ENCODE measurements at regions not wholly inside any gene's neighbourhood (a gene's known extent, or its start where the extent isn't known, plus 50 kb on each side); places are given as distances from the start of the nearest gene placed in this dataset.

DNA sequence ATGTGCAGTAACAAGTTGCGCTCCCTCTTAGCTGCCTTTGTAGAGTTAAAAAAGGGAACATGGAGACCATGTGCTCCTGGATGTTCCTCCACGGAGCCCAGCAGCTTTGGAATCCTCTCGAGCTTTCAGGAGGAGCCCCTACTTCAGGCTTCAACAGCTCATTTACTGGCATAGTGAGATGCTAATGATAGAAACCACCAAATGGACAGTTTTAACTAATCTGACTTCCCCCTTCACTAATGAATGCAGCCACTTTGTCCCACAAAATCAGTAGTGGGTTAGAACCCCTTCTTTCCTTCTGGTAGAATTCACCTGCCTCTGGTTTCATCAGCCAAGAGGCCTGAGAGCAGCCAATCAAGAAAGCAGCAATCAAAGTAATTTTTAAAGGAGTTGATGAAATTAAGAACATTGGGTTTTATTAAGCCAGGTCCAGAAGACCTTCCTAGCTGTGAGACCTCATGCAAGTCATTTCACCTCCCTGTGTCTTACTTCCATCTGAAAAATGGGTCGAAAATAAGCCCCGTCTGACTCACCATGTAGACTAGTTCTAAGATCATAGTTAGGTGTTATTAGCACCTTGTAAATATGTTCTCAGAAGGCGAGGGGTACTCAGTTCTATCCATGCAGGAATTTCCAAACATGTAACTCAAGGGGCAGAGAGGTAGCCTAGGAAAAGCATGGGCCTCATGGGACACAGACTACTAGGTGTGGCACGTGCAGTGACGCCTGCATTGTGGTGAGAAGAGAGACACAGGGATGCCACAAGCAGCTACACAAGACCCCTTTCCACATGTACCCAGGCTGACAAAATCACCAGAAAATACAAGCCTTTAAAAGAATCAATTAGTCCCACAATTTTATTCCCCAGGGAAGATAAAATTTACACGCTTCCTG lies 179.7 kb upstream of the LPP start:
- DNase-seq (ENCODE audit: low read depth) = no peak

DNA sequence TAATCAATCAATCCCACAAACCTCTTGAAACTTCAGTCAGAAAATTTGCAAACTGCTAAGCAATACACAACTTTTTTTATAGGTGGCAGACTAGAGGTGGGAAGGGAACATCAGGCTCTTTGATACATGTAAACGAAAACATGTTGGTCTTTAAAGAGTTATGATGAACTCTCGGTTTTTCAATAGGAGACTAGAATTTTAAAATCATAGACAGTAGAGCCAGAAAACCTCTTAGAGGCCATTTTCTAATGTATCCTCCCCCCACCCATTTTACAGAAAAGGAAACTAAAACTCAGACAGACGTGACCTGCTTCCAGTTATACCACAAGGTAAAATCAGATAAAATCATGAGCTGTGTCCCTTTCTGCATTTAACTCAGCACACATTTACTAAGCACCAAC lies 179.1 kb upstream of the LPP start:
- DNase-seq (ENCODE audit: low read depth) = no peak

- DNase-seq (ENCODE audit: low read depth) = no peak
Observed at GRCh38 chr3:187975561-187976364, 178.2 kb upstream of the LPP start.

DNA sequence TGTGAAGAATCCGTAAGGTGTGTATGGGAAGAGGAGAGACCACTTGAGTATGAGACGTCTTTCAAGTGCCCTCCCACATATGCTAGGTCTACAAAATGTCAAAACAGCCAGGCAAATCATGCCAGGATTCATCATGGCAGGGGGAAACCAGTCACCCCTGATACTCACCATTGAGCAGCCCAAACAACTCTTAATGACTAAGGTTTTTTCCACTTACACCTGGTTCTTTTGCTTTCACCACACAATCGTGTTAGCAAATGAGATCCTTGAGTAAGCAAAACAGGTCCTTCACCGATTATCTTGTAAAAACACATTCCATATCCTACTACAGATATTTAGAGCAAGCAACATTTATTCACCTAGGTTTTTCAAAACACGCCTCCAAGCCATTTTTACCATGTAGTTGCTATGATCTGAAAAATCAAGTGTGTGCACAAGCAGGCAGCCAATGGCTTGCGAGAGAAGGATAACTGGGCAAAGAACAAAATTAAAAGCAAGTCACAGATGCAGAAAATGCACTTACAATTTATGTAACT lies 177.5 kb upstream of the LPP start:
- no peak for DNase-seq (ENCODE audit: low read depth)

DNA sequence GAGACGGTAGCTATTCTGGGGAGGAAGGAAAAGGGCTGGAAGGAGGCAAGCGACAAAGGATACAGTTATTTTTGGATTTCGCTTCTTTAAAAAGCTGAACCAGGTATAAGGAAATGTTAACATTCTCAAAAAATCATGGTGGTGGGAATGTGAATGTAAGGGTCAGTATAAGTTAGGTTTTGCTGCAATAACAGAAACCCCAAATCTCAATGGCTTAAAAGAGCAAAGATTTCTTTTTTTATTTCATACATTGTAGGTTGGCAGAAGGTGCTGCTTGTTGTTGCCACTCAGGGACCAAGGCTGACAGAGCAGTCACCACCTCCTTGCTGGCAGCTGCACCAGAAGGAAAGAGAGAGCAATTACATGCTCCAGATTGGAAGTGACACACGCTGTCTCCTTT lies 176.3 kb upstream of the LPP start:
- no peak for DNase-seq (ENCODE audit: low read depth)

DNA sequence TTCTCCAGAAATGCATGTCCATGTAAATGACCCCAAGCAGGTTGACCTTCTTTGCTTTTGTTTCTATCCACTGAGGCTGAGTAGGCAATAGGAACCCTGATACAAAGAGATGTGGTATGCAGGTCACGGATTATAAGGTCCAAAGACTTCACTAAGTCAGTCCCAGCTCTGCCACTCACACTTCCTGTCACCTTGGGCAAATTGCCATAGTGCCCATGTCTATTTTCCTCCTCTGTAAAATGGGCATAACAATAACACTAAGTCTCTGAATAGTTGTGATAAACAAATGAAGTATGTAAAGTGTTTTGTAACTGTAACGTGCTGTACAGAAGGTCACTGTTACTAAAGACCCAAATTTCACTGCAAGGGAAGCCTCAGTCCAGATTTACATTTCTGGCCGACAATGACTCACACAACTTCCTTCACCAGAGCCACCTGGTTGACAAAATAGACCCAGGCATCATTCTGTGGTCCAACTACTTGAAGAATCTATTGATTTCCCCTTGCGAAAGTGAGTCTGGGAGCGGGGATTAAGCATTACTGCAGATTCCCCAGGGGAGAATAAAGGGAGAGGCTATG lies 175.4 kb upstream of the LPP start:
- no peak for DNase-seq (ENCODE audit: low read depth)

GRCh38 chr3:187979564-187979963 lies 174.4 kb upstream of the LPP start:
- no peak for DNase-seq (ENCODE audit: low read depth)

GRCh38 chr3:187980861-187981260 lies 173.1 kb upstream of the LPP start:
- DNase-seq (ENCODE audit: low read depth) = no peak

GRCh38 chr3:187982142-187982541 lies 171.8 kb upstream of the LPP start:
- DNase-seq (ENCODE audit: low read depth) = no peak

GRCh38 chr3:187983484-187984124 lies 170.4 kb upstream of the LPP start:
- DNase-seq (ENCODE audit: low read depth) = no peak

- no peak for DNase-seq (ENCODE audit: low read depth)
Observed at GRCh38 chr3:187985647-187986046, 168.3 kb upstream of the LPP start.

DNA sequence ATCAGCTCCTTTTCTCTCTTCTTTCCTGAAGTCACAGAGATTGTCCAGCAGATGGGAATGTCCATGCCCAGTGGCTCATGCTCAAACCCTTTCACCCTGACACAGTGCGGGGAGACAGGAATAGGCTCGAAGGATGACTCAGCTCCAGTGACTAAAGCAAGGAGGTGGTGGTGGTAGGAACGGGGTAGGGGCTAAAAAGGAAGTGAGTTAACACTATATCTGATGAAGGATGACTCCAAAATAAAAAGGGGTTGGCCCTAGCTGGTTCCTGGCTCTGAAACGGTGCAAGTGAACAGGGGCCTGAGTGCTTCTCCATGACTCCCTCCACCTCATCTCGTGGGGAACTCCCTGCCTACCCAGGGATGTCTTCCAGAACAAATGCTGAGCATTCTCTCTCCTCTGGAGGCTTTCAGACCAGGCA lies 167.4 kb upstream of the LPP start:
- DNase-seq (ENCODE audit: low read depth) = peak; percentile 64

DNA sequence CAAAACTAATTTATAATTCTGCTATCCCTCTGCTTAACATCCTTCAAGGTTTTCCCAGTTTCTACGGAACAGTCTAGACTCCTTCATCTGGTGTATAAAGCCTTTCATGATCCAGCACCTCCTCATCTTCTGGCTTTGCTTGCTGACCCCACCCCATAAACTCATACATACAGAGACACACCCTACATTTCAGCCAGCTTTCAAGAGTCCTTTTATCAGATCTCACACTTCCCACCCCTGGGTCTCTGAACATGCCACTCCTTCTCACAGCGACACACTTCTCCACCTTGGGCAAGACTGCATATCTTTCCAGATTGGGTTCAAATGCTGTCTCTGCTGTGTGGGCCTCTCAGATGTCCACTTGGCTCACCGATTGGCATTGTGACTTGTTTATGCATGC lies 166.8 kb upstream of the LPP start:
- no peak for DNase-seq (ENCODE audit: low read depth)

GRCh38 chr3:187987924-187988323 lies 166.0 kb upstream of the LPP start:
- no peak for DNase-seq (ENCODE audit: low read depth)

DNA sequence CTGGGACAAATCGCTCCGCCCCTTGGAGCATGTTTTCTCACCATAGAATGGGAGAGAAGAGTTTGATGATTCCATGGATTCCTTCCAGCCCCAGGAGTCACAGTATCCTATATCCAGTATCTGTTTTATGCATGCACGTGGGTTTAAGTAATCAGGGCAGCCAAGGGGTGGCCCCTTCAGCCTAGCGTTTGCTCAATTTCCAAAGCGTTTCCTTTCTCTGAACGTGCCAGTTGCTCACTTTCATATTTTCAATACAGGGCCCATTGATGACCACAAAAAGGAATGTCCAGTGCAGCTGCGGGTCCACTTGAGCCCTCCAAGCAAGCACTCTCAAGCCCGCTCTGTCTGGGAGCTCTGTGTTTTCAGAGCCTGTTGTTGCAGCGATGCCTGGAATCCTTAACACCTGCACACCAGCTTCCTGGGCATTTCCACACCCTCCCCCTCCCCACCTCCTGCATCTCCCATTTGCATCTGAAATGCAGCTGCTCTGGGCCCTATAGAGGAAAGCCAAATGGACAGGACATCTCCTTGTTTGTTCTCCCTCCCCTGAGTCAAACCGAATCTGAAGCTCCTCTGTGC lies 164.3 kb upstream of the LPP start:
- DNase-seq (ENCODE audit: low read depth) = no peak

DNA sequence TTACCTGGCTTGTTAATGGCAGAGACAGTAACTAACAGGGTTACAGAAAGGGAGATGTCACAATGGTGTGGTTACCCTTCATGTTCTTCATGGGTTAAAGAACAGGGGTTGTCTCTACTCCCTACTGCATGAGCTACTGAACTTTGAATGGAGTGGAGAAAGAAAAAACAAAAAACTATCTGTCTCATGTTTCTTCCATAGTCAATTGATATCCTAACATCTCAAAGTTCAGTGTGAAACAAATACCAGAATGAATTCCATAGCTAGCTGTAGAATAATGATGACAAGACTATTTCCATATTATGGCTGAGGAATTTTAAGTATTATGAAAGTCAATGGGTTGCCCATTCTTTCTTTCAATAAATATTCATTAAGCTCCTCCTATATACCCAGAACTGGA lies 161.3 kb upstream of the LPP start:
- DNase-seq (ENCODE audit: low read depth) = no peak

GRCh38 chr3:187994221-187995042 lies 159.5 kb upstream of the LPP start:
- peak; percentile 44 for DNase-seq (ENCODE audit: low read depth)

GRCh38 chr3:187995043-187995400 lies 158.9 kb upstream of the LPP start:
- DNase-seq (ENCODE audit: low read depth) = no peak

- DNase-seq (ENCODE audit: low read depth) = no peak
Observed at GRCh38 chr3:187995667-187996066, 158.3 kb upstream of the LPP start.

DNA sequence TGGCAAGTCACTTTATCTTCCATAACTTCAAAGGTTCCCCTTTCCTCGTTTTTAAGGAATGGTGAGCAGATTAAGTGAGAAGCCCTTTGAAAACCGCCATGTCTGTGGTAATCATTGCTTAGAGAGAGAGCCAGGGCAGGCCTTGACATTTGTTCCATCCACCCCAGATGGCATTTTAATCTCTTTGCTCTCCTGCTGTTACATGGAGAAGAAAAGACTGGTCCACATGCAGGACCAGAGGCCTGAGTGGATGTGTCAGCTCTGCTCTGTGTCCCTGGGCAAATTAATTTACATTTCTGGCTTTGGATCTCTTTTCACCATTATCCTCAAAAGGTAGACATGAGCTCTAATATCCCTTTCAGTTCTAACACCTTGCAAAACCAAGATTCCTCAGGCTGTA lies 157.3 kb upstream of the LPP start:
- DNase-seq (ENCODE audit: low read depth) = no peak

- peak; percentile 31 for DNase-seq (ENCODE audit: low read depth)
Observed at GRCh38 chr3:187997490-187997889, 156.5 kb upstream of the LPP start.
